NCI-H2196 (cell line): ENCODE measurements at regions not wholly inside any gene's neighbourhood (a gene's known extent, or its start where the extent isn't known, plus 50 kb on each side); places are given as distances from the start of the nearest gene placed in this dataset.

ENCODE experiments used
- DNase-seq: peaks from one replicate; lab custom pipeline; 2025; ENCODE audit not compliant: unreplicated experiment; lab: John Stamatoyannopoulos, UW

- no peak for DNase-seq
Measured at GRCh38 chr5:3199962-3200755, 395.5 kb upstream of the IRX1 start.

DNA sequence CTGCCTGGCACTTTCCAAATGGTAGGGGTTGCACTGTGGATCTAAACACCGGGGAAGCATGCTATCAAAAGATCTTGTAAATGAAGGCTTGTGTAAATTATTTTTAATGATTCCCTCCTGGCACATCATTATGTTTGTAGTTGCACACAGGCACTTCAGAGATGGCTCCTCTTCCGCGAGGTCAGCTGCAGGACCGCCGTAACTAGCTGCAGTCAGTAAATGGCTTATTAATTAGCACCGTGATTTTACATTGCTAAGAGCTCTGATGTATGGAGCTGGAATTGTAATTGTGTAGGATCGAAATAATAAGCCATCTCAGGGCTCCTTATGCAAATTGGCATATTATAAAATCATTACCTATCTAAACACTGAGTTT lies 397.6 kb upstream of the IRX1 start:
- no peak for DNase-seq

DNA sequence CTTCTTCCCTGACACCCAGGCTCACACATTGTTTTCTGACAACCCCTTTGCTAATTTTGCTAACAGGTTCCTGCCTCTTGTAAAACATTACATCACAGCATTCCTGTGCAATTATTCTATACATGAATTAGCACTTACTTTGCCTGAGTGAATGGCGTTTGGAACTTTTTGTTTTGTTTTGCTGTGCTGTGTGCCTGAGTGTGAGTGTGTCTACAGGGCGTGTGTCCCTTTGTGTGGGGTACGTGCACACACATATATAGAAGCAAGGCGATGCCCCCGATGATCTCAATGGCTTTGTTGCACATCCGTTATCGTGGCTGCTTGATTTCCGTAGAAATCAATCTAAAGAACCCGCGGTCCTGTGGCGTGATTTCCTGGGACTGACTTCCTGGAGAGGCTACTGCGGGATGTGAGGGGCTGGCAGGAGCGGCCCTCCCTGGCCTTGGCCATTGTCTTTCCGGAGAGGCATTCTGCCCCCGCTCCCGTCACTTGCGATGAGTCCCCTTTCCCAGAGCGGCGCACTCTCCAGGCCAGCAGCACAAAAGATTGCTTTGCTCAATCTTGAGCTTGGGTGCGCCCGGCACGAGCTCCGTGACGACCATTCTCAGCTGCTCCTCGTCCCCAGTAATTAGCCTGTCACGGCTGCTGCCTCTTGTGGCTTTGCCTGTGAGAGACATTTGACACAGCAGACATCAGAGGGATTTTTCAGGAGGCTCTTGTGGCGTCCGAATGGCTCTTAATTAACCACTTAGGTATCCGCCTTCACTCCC lies 398.1 kb upstream of the IRX1 start:
- DNase-seq: no peak

- DNase-seq: no peak
Measured at GRCh38 chr5:3195994-3196393, 399.6 kb upstream of the IRX1 start.

DNA sequence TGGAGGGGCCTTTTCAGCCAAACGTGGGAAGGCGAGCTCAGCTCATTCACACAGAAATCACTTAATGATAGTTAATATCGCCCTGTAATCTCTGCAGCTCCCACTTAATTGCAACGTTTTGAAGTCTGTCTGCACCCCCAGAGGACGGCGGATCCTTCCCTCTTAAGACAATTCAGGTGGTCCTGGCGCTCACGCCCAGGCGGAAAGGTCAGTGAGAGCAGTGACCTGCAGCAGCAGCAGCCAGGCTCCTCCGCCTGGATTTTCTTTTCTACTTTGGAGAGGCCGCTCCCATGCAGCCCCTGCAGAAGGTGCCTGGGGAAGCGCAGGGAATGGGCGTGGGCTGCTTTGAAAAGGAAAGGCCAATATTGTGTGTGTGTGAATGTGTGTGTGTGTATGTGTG lies 400.9 kb upstream of the IRX1 start:
- no peak for DNase-seq

DNA sequence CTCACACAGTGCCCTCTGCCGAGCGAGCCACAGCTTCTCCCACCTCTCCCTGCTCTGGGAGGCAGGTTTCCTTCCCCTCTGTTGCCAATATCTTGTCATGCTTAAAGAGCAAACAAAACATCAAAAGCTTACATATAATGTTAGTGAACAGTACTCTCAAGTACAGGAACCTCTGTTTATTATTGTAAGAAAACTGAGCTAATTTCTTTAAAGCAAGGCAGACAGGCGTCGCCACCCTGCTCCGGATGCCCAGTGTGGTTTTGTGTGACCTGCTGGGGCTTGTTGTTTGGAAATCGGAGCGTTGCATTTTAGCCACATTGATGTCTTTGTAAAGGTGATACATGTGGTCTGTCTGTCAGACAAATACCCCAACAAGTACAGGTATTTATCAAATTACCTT lies 401.4 kb upstream of the IRX1 start:
- DNase-seq: no peak

DNA sequence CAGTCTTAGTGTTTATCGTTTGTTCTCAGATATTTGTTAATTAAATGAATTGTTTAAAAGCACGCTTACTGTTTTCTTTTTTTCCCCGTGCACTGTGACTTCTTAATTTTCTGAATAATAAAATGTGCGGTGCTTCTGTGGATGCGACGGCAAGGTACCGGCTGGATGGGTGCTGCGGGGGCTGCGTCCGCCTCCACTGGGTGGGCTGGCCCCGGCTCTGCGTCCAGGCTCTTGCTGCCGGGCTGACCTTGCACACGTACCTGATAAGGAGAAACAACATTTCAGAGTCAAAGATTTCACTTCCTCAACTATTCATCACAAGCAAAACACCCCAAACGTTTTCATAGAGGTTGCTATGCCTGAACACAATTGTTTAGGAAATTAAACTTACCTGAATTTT lies 404.0 kb upstream of the IRX1 start:
- no peak for DNase-seq

GRCh38 chr5:3190930-3191329 lies 404.7 kb upstream of the IRX1 start:
- no peak for DNase-seq

DNA sequence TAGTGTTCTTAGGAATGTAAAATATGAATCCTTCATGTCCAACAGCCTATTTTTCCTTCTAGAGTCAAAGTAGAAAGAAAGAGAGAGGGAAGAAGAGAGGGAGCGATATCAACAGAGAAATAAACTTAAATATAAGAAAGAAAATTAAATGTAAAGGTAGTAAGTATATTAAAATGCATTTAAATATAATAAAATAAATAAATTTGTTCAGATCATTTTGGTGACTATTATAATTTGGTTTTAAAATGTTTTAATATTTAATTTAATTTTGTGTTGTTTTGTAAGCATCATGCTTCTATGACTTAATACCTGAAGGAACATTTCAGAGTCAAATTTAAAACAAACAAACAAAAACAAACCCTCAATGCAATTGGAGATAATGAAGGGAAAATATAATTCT lies 405.2 kb upstream of the IRX1 start:
- no peak for DNase-seq

GRCh38 chr5:3187771-3188425 lies 407.7 kb upstream of the IRX1 start:
- DNase-seq: peak; percentile 2

DNA sequence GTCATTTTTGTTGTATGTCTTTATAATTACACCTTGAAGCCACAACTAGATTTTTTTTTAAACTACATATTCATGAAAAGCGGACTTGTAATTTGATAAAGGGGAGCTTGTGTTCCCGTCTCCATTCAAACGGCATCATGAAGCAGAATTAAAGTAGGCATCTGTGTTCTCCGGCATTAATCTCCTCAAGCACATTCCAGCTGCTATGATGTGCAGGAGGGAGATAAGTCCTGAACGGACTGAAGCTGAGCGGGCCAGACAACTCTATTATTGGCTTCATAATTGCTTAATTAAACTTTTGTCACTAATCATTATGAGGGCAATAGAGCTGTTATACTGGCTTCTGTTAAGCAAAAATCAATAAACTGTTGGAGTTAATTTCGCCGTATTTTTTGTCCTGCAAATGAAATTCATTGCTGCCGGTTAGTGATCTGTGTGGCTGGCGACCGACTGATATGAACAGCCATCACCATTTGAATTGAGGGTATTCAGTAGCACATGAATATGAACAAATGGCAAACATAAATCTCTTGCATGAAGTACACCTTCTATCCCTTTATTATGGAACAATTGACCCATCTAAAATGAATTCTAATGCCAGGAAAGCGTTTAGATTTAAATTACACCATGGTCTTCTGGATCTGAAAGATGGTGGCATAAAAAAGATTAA lies 408.8 kb upstream of the IRX1 start:
- no peak for DNase-seq

- no peak for DNase-seq
Measured at GRCh38 chr5:3186156-3186555, 409.5 kb upstream of the IRX1 start.

DNA sequence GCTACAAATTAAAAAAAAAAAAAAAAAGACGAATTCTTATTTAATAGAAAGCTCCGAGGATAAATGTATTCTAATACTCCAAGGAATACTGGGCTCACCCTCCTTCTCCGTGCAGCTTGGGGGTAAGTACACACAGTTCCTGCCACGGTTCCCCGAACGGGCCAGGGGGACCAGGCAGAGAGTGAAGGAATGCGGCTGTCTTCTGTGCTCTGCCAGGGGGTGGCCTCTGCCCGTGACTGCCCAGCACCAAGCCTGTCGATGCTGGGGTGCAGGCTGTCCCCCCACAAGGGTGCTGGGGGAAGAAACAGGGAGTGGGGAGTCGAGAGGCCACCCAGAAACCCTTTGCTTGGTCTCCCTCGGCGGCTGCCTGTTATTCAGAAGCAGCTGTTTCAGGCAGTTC lies 410.1 kb upstream of the IRX1 start:
- DNase-seq: no peak

- DNase-seq: no peak
Measured at GRCh38 chr5:3182133-3182876, 413.3 kb upstream of the IRX1 start.

GRCh38 chr5:3181671-3182070 lies 414.0 kb upstream of the IRX1 start:
- no peak for DNase-seq

- no peak for DNase-seq
Measured at GRCh38 chr5:3180636-3181035, 415.0 kb upstream of the IRX1 start.

DNA sequence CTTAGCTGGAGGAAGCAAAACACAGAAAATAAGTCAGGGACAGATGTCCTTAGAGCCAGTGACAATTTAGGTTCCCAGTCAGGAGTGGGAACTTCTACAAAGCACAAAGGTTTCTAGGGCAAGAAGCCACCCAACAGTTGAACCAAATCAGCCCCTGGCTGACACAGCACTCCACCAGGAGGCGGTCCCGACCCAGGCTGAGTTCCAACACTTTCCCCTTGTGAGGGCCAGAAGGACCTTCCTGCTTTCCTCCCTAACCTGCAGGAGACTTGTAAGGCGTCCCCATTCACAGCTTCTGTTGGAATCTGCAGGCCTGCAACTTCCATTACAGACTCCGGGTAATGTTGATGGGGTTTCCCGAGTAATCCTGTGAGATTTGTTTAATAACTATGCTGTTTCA lies 416.4 kb upstream of the IRX1 start:
- DNase-seq: no peak

DNA sequence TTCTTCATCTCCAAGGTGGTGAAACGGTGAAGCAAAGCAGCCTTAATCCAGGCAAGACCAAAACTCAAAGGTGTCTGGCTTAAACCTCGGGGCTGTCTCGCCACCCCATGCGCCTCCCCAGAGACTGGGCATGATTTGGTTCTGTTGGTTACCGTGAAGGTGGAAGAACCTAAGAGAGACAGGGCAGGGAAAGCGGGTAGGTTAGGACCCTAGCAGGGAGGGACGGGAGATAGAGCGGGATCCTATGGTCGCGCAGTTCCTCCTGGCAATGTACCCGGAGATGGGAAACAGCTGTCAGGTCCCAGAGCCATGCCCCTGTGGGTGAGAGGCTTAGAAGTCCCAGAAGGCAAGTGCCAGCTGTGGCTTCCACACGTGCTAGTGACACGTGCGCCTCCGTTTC lies 418.3 kb upstream of the IRX1 start:
- no peak for DNase-seq

DNA sequence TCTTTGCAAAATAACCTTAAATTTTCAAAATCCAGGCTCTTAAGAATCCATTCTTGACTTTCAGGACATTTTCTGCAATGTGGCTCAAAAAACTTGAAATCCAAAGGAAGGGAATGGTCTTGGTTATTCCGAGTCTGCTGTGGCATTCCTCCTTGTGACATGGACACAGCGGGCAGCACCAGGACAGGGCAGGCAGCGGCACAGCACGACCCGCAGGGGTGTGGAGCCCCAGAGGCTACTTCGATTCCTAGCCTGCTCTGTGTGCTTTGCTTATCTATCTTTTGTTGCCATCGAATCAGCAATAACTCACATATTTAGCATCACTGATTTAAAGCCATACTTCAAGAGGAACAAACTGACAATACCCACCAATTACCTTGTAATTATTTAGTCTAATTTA lies 420.2 kb upstream of the IRX1 start:
- no peak for DNase-seq

GRCh38 chr5:3167473-3167872 lies 416.0 kb upstream of the IRX2 start:
- DNase-seq: no peak

- DNase-seq: no peak
Measured at GRCh38 chr5:3163626-3164025, 412.1 kb upstream of the IRX2 start.
